ENCODE measurements at regions not wholly inside any gene's neighbourhood (a gene's known extent, or its start where the extent isn't known, plus 50 kb on each side); places are given as distances from the start of the nearest gene placed in this dataset.

GRCh38 chr16:86865851-86866662 lies 287.7 kb downstream of the FOXL1 start:
- DNase-seq (ENCODE audit: low spot score) = peak; percentile 88
- peak; percentile 68 for TF ChIP-seq CTCF (IDR thresholded peaks at IDR 0.05)
- Mint-ChIP-seq H3K27ac (ENCODE audit: unreplicated experiment) (peak overlapping the region; percentile 94), H3K4me3 (ENCODE audit: unreplicated experiment) (peak overlapping the region; percentile 5), H3K9me3 (ENCODE audit: low read depth) (no peaks in the 10 kb centered on the region), H3K4me1 (ENCODE audit: low read depth) (peaks cover 47% of the 10 kb centered on the region), H3K36me3 (ENCODE audit: low read depth) (no peaks in the 10 kb centered on the region), H3K27me3 (ENCODE audit: low read depth) (no peaks in the 10 kb centered on the region)

GRCh38 chr16:86866986-86867722 lies 288.8 kb downstream of the FOXL1 start:
- DNase-seq (ENCODE audit: low spot score) = no peak
- no peak overlapping the region for H3K4me3 Mint-ChIP-seq (ENCODE audit: unreplicated experiment)
- H3K27ac Mint-ChIP-seq (ENCODE audit: unreplicated experiment) = peak overlapping the region; percentile 94
- no peaks in the 10 kb centered on the region for H3K36me3 Mint-ChIP-seq (ENCODE audit: low read depth)
- H3K4me1 Mint-ChIP-seq (ENCODE audit: low read depth) = peaks cover 56% of the 10 kb centered on the region
- H3K27me3 Mint-ChIP-seq (ENCODE audit: low read depth) = no peaks in the 10 kb centered on the region
- no peaks in the 10 kb centered on the region for H3K9me3 Mint-ChIP-seq (ENCODE audit: low read depth)
- TF ChIP-seq CTCF (IDR thresholded peaks at IDR 0.05) = no peak

- no peak for DNase-seq (ENCODE audit: low spot score)
- H3K4me1 Mint-ChIP-seq (ENCODE audit: low read depth) = peaks cover 56% of the 10 kb centered on the region
- TF ChIP-seq CTCF (IDR thresholded peaks at IDR 0.05) = no peak
- no peak overlapping the region for H3K4me3 Mint-ChIP-seq (ENCODE audit: unreplicated experiment)
- H3K27ac Mint-ChIP-seq (ENCODE audit: unreplicated experiment) = no peak overlapping the region
- H3K9me3 Mint-ChIP-seq (ENCODE audit: low read depth) = no peaks in the 10 kb centered on the region
- no peaks in the 10 kb centered on the region for H3K27me3 Mint-ChIP-seq (ENCODE audit: low read depth)
- H3K36me3 Mint-ChIP-seq (ENCODE audit: low read depth) = no peaks in the 10 kb centered on the region
Measured at GRCh38 chr16:86868070-86868469, 289.7 kb downstream of the FOXL1 start.

- H3K4me1 Mint-ChIP-seq (ENCODE audit: low read depth) = peaks cover 52% of the 10 kb centered on the region
- no peak for DNase-seq (ENCODE audit: low spot score)
- no peaks in the 10 kb centered on the region for H3K9me3 Mint-ChIP-seq (ENCODE audit: low read depth)
- no peak overlapping the region for H3K4me3 Mint-ChIP-seq (ENCODE audit: unreplicated experiment)
- no peak for TF ChIP-seq CTCF (IDR thresholded peaks at IDR 0.05)
- H3K36me3 Mint-ChIP-seq (ENCODE audit: low read depth) = no peaks in the 10 kb centered on the region
- H3K27ac Mint-ChIP-seq (ENCODE audit: unreplicated experiment) = no peak overlapping the region
- H3K27me3 Mint-ChIP-seq (ENCODE audit: low read depth) = no peaks in the 10 kb centered on the region
Measured at GRCh38 chr16:86868786-86869185, 290.4 kb downstream of the FOXL1 start.

- Mint-ChIP-seq H3K9me3 (ENCODE audit: low read depth) (no peaks in the 10 kb centered on the region), H3K36me3 (ENCODE audit: low read depth) (no peaks in the 10 kb centered on the region), H3K4me3 (ENCODE audit: unreplicated experiment) (no peak overlapping the region), H3K27me3 (ENCODE audit: low read depth) (no peaks in the 10 kb centered on the region), H3K4me1 (ENCODE audit: low read depth) (peaks cover 50% of the 10 kb centered on the region), H3K27ac (ENCODE audit: unreplicated experiment) (no peak overlapping the region)
- DNase-seq (ENCODE audit: low spot score) = no peak
- no peak for TF ChIP-seq CTCF (IDR thresholded peaks at IDR 0.05)
Measured at GRCh38 chr16:86869288-86870022, 291.1 kb downstream of the FOXL1 start.
